ENCODE measurements at regions not wholly inside any gene's neighbourhood (a gene's known extent, or its start where the extent isn't known, plus 50 kb on each side); places are given as distances from the start of the nearest gene placed in this dataset.

DNA sequence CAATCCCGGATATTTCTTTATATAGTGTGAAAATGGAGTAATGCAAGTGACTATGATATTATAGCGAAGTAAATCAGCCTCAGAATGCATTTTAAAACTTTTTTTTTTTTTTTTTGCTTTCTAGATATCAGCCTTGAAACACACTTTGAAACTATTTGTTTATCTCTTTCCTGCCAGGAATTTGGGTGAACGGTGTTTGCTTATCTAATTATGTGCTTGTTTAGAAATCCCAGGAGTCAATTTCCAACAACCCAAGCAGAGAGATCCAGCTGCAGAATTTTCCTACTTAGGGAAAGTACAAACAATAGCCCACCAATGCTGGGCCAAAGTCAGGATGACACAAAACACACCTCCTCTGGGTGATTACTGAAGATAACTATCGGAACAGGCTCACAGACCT, 958.8 kb downstream of the PCDH18 start:
- Histone ChIP-seq H3K27me3 (no peaks in the 10 kb centered on the region), H3K4me3 (ENCODE audit: low read depth, low read length) (no peak overlapping the region), H3K9me3 (no peaks in the 10 kb centered on the region), H3K36me3 (no peaks in the 10 kb centered on the region), H3K4me1 (peaks cover 3% of the 10 kb centered on the region; the same call in 1 of the 2 replicates)
- no peak for DNase-seq
- TF ChIP-seq, protein P1, sequence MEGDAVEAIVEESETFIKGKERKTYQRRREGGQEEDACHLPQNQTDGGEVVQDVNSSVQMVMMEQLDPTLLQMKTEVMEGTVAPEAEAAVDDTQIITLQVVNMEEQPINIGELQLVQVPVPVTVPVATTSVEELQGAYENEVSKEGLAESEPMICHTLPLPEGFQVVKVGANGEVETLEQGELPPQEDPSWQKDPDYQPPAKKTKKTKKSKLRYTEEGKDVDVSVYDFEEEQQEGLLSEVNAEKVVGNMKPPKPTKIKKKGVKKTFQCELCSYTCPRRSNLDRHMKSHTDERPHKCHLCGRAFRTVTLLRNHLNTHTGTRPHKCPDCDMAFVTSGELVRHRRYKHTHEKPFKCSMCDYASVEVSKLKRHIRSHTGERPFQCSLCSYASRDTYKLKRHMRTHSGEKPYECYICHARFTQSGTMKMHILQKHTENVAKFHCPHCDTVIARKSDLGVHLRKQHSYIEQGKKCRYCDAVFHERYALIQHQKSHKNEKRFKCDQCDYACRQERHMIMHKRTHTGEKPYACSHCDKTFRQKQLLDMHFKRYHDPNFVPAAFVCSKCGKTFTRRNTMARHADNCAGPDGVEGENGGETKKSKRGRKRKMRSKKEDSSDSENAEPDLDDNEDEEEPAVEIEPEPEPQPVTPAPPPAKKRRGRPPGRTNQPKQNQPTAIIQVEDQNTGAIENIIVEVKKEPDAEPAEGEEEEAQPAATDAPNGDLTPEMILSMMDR (IDR thresholded peaks at IDR 0.05; ENCODE audit: low read depth, low read length) = no peak

- Histone ChIP-seq H3K9me3 (no peaks in the 10 kb centered on the region), H3K4me1 (peaks cover 3% of the 10 kb centered on the region; the same call in 1 of the 2 replicates), H3K36me3 (no peaks in the 10 kb centered on the region), H3K27me3 (no peaks in the 10 kb centered on the region), H3K4me3 (ENCODE audit: low read depth, low read length) (no peak overlapping the region)
- TF ChIP-seq, protein P1 (IDR thresholded peaks at IDR 0.05; ENCODE audit: low read depth, low read length) = no peak
- no peak for DNase-seq
These were observed 961.0 kb downstream of the PCDH18 start for GRCh38 chr4:136571315-136571714.

- Histone ChIP-seq H3K9me3 (peaks cover 3% of the 10 kb centered on the region; the same call in 1 of the 2 replicates), H3K4me1 (no peaks in the 10 kb centered on the region), H3K27me3 (no peaks in the 10 kb centered on the region), H3K36me3 (no peaks in the 10 kb centered on the region), H3K4me3 (ENCODE audit: low read depth, low read length) (no peak overlapping the region)
- TF ChIP-seq, protein P1 (IDR thresholded peaks at IDR 0.05; ENCODE audit: low read depth, low read length) = no peak
- DNase-seq = no peak
These were observed 969.5 kb downstream of the PCDH18 start for GRCh38 chr4:136562834-136563233.

- Histone ChIP-seq H3K9me3 (peaks cover 3% of the 10 kb centered on the region; the same call in 1 of the 2 replicates), H3K36me3 (no peaks in the 10 kb centered on the region), H3K27me3 (no peaks in the 10 kb centered on the region), H3K4me1 (no peaks in the 10 kb centered on the region), H3K4me3 (ENCODE audit: low read depth, low read length) (no peak overlapping the region)
- no peak for DNase-seq
- TF ChIP-seq, protein P1 (IDR thresholded peaks at IDR 0.05; ENCODE audit: low read depth, low read length) = no peak
These were observed 973.3 kb downstream of the PCDH18 start for GRCh38 chr4:136558940-136559494.

DNA sequence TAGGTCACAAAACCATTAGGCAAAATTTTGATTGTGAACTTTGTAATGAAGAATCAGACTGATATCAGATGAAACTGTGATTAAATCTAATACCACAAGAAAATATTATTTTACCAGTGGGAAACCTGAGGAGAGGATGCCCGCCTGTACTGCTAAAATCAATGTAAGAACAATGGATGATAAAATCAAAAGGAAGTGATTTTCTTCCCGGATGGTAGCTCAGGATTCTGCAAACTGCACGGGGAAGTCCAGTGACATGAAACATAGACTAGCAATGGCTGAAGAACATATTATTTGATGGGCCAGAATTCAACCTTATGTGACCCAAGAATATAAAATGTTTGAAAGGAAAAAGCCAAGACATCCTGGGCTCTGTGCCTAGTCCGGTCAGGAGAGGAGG, 974.9 kb downstream of the PCDH18 start:
- Histone ChIP-seq H3K4me1 (no peaks in the 10 kb centered on the region), H3K9me3 (peaks cover 3% of the 10 kb centered on the region; the same call in 1 of the 2 replicates), H3K36me3 (no peaks in the 10 kb centered on the region), H3K4me3 (ENCODE audit: low read depth, low read length) (no peak overlapping the region), H3K27me3 (no peaks in the 10 kb centered on the region)
- TF ChIP-seq, protein P1 (IDR thresholded peaks at IDR 0.05; ENCODE audit: low read depth, low read length) = no peak
- DNase-seq = no peak

- no peaks in the 10 kb centered on the region for H3K9me3 ChIP-seq
- H3K4me3 ChIP-seq (ENCODE audit: low read depth, low read length) = no peak overlapping the region
- no peaks in the 10 kb centered on the region for H3K27me3 ChIP-seq
- peaks cover 4% of the 10 kb centered on the region; the same call in 1 of the 2 replicates for H3K4me1 ChIP-seq
- TF ChIP-seq, protein P1 (IDR thresholded peaks at IDR 0.05; ENCODE audit: low read depth, low read length) = no peak
- DNase-seq = no peak
- no peaks in the 10 kb centered on the region for H3K36me3 ChIP-seq
These were observed 978.3 kb downstream of the PCDH18 start for GRCh38 chr4:136554033-136554432.

Measured in BE2C (cell line).